K562 (cell line): ENCODE measurements at regions not wholly inside any gene's neighbourhood (a gene's known extent, or its start where the extent isn't known, plus 50 kb on each side); places are given as distances from the start of the nearest gene placed in this dataset.
A peak's percentile ranks its signal among the peaks of the same experiment; 100 is the strongest.

Experiments used
- ETV1 ChIP-seq: fragments of 450-650 bp; conservative IDR thresholded peaks from 2 replicates; pipeline ENCODE4 v1.6.1; 2016; ENCODE audit warnings: missing genetic modification characterization, control low read depth, low read depth, missing compliant biosample characterization
- NCOR1 ChIP-seq: fragments of 450-650 bp; IDR thresholded peaks from 2 replicates; pipeline ENCODE4 v1.6.1; 2016; ENCODE audit warnings: mild to moderate bottlenecking, moderate library complexity
- NRF1 ChIP-seq, 2 experiments: fragments of 450-650 bp; IDR thresholded peaks in 1 of 2; conservative IDR thresholded peaks in 1 of 2; 2 replicates each; pipeline ENCODE4 v1.6.1; 2014; ENCODE audit warnings: mild to moderate bottlenecking in 2 of 2
- PML ChIP-seq: IDR thresholded peaks from 2 replicates; pipeline ENCODE4 v1.6.1; 2012; ENCODE audit warnings: low read length, inconsistent platforms
- POLR2A ChIP-seq: fragments of 450-650 bp; conservative IDR thresholded peaks from 2 replicates; pipeline ENCODE4 v1.6.1; 2016
- RBM14 ChIP-seq: fragments of 200-400 bp; formaldehyde crosslinking; IDR thresholded peaks from 2 replicates; pipeline ENCODE4 v1.6.1; 2018; ENCODE audit warnings: low read depth, mild to moderate bottlenecking, low read length, moderate library complexity, borderline replicate concordance; ENCODE audit not compliant: insufficient read depth
- RREB1 ChIP-seq: fragments of 250-450 bp; sonication (Bioruptor Pico); IDR thresholded peaks from 2 replicates; pipeline ENCODE4 v1.4.0; 2020
- SMARCA4 ChIP-seq: fragments of 450-650 bp; IDR thresholded peaks from 2 replicates; pipeline ENCODE4 v1.6.1; 2016
- STAT5A ChIP-seq: IDR thresholded peaks from 2 replicates; pipeline ENCODE4 v1.6.1; 2012; ENCODE audit warnings: low read length, inconsistent platforms, borderline replicate concordance
- STAT5B ChIP-seq: fragments of 250-450 bp; sonication (Bioruptor Pico); IDR thresholded peaks from 2 replicates; pipeline ENCODE4 v1.8.0; 2021; ENCODE audit warnings: mild to moderate bottlenecking, inconsistent platforms
- TSHZ1 ChIP-seq: fragments of 250-450 bp; sonication (Bioruptor Pico); IDR thresholded peaks from 2 replicates; pipeline ENCODE4 v1.4.0; 2020; ENCODE audit warnings: mild to moderate bottlenecking, moderate library complexity
- ZBTB33 ChIP-seq: sonication (generic); formaldehyde crosslinking; IDR thresholded peaks from 2 replicates; pipeline ENCODE4 v1.8.1; 2023; ENCODE audit warnings: mild to moderate bottlenecking, missing genetic modification reagents
- ZKSCAN8 ChIP-seq: fragments of 200-800 bp; sonication (Bioruptor generic); IDR thresholded peaks from 2 replicates; pipeline ENCODE4 v1.6.1; 2016; ENCODE audit warnings: missing genetic modification characterization, missing compliant biosample characterization
- ZNF311 ChIP-seq: fragments of 250-450 bp; sonication (Bioruptor Pico); IDR thresholded peaks from 2 replicates; pipeline ENCODE4 v1.4.0; 2020; ENCODE audit warnings: mild to moderate bottlenecking, moderate library complexity
- ZNF395 ChIP-seq: fragments of 200-800 bp; sonication (Bioruptor generic); IDR thresholded peaks from 2 replicates; pipeline ENCODE4 v1.6.1; 2017; ENCODE audit warnings: missing genetic modification characterization, missing compliant biosample characterization
- ZNF79 ChIP-seq: fragments of 250-450 bp; sonication (Bioruptor Pico); IDR thresholded peaks from 2 replicates; pipeline ENCODE4 v1.4.0; 2020; ENCODE audit warnings: low read depth, mild to moderate bottlenecking, moderate library complexity

- TF ChIP-seq ZKSCAN8 (CRISPR knock-in tag) (peak; percentile 95), ZBTB33 (CRISPR knock-in tag) (no peak), SMARCA4 (peak; percentile 94), ETV1 (peak; percentile 82), NCOR1 (peak; percentile 94), NRF1 (conservative IDR thresholded peaks at IDR 0.05 in 1 of 2, IDR thresholded peaks at IDR 0.05 in 1 of 2) (peak; percentile 42 to 59; a peak in 3 of 4 replicates), TSHZ1 (CRISPR knock-in tag) (peak; percentile 93), RREB1 (peak; percentile 96; the same call in 1 of the 2 replicates), PML (peak; percentile 85), ZNF79 (CRISPR knock-in tag) (peak; percentile 96), RBM14 (no peak), STAT5A (peak; percentile 87), ZNF395 (peak; percentile 98), POLR2A (no peak), STAT5B (CRISPR knock-in tag) (peak; percentile 92), ZNF311 (peak; percentile 98)
Measured at GRCh38 chr10:9825491-9826018, 1192.1 kb upstream of the CELF2 start (continued).
